HG03064 (cell line): ENCODE measurements at regions not wholly inside any gene's neighbourhood (a gene's known extent, or its start where the extent isn't known, plus 50 kb on each side); places are given as distances from the start of the nearest gene placed in this dataset.
"Not testable (repeated sequence)": the region's sequence is repeated elsewhere in the genome, so short reads cannot be mapped to it uniquely, and the experiment has no call there.

ENCODE experiments used
- ATAC-seq: cut with Tn5 transposase; IDR thresholded peaks from one replicate; pipeline ENCODE4 v1.9.1; 2021; ENCODE audit warnings: low read depth; ENCODE audit not compliant: unreplicated experiment

DNA sequence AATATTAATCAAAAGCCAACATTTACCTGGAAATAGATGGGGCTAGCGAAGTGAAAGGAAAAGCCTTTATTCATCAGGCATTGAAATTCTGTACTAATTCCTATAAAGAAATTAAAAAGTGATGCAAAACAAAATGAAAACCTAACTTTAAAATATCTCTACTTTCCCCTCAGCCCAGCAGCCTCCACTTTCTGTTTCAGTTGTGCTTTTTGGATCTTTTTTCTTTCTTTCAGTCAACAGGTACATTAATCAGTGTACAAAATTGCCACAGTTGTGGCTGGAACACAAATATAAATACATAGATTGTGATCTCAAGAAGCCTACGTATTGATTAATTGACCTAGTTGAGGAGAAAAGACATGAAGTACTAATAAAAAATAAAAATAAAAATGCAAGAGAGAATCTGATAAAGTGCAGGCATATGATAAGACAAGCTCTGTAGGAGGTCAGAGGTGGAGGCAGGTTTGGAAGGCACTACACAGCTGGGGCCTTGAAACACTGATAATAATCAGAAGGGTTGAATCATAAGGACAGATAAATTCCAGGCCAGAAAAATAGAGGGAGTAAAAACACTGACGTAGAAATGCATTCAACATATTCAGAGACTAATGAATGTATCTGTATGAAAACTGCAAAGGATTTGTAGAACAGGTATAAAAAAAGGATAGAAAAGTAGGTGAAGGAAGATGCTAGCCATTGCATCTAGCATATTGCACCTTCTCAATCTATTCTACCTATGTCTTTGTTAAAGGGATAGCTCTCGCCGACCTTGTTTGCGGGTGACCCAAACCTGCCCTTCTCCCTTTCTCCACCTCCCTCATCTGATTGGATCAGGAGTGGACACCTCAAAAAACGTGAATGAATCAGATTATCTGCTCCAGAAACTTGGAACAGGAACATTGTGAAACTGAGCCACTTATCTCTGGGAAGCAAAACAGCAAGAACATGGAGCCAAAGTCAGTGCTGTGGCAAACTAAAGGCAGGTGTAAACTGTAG, 607.8 kb upstream of the ADGRL2 start:
- no peak for ATAC-seq

DNA sequence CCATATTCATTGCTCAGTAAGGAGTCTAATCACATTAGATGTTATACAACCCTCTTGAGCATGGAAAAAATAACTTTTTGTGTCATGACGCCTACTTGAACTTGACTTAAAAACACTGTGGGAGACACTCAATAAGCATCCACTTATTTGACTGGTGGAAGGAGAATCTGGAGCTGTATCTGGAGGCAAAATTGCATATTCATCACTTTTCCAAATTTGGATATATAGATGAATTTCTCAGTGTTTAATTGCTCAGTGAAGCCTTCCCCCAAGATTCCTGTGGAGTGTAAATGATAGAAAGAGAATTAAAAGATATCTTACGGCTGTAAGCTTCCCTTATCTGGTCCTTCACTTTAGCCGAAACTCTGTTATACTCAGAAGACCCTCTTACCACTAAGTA, 610.7 kb upstream of the ADGRL2 start:
- ATAC-seq, result no peak

DNA sequence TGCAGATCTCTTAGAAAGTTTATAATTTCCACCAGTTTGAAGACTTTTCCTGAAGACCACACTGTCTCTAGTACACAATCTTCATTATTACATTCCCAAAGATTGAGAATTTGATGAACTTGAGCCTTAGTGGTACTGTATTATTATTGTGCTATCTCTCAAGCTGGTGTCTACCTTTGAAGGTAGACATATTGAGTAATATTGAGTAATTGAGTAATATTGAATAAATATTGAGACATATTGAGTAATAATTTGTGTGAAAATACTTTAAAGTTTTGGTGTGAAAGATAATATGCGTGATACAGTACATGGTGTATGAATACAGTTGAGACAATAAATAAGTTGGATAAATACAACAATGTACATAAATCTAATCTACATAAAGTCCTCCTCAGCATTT, 613.1 kb upstream of the ADGRL2 start:
- no peak for ATAC-seq

GRCh38 chr1:81186261-81186660, 614.5 kb upstream of the ADGRL2 start:
- ATAC-seq, result no peak

DNA sequence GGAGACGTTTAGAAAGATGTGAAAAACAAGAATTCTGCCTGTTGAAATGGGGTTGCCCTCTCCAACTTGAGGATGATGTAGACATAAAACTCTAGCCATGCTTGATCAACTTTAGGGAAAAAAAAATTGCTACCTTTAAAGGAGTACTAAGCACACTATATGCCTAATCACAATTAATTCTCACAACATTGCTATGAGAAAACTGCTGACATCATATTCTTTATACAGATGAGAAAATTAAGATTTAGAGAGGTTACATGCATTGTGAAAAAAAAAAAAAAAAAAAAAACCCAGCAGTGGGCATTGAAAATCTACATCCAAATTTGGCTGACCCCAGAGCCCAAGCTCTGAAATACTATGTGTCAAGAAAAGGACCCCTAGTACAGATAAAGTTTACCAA, 617.2 kb upstream of the ADGRL2 start:
- no peak for ATAC-seq

DNA sequence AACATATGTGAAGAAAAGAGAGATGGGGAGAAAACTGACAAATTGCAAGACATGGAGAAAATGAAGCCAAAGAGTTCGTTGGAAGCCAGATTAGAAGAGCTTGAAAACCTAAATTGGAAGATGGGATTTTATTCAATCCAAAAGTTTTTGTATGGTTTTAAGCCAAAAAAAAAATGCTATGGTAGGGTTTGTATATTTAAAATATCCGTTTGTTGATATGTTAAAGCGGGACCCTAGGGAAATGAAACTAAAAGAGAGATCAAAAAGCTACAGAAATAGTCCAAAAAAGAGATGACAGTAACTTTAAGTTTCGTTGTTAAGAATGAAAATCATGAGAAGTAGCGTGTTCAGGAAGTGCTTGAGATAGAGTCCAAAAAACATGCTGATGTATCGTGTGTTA, 617.7 kb upstream of the ADGRL2 start:
- ATAC-seq, result no peak

DNA sequence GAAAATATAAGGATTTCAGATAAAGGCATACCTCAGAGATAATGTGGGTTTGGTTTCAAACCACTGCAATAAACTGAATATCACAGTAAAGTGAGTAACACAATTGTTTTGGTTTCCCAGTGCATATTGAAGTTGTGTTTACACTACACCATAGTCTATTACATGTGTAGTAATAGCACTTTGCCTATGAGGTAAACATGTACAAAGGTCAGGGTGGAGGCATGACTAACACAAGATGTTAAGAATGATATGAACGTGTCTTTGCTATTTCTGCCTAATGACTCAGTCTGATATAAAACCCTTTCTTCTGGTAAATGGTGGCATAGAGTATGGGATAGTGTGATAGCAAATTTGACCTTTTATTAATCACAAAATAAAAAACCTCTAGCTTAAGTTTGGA, 621.5 kb upstream of the ADGRL2 start:
- no peak for ATAC-seq

DNA sequence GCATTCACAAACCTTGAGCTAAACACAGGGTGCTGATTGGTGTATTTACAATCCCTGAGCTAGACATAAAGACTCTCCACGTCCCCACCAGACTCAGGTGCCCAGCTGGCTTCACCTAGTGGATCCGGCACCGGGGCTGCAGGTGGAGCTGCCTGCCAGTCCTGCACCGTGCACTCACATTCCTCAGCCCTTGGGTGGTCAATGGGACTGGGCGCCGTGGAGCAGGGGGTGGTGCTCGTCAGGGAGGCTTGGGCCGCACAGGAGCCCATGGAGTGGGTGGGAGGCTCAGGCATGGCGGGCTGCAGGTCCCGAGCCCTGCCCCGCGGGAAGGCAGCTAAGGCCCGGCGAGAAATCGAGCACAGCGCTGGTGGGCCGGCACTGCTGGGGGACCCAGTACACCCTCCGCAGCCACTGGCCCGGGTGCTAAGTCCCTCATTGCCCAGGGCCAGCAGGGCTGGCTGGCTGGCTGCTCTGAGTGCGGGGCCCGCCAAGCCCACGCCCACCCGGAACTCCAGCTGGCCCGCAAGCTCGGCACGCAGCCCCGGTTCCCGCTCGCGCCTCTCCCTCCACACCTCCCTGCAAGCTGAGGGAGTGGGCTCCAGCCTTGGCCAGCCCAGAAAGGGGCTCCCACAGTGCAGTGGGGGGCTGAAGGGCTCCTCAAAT, 622.2 kb upstream of the ADGRL2 start:
- ATAC-seq, result not testable (repeated sequence)

GRCh38 chr1:81174811-81175476, 625.8 kb upstream of the ADGRL2 start:
- no peak for ATAC-seq

DNA sequence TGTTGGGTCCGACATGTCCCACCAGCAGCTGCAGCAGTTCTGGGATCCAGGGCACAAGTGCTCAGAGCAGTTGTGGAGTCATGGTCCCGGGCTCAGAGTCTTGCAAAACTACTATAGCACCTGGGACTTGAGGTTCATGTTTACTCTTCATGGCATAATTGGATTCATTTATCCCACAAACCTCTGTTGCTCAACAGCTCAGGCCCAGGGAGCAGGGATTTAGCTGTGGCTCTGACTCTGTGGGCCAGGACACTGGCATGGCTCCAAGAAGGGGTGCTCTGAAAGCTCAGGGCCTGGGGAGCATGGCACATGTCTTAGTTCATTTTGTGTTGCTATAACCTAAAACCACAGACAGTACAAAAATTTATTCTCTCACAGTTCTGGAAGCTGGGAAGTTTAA, 626.7 kb upstream of the ADGRL2 start:
- ATAC-seq, result no peak

- ATAC-seq, result no peak
These were observed 628.3 kb upstream of the ADGRL2 start for GRCh38 chr1:81172483-81172882.

DNA sequence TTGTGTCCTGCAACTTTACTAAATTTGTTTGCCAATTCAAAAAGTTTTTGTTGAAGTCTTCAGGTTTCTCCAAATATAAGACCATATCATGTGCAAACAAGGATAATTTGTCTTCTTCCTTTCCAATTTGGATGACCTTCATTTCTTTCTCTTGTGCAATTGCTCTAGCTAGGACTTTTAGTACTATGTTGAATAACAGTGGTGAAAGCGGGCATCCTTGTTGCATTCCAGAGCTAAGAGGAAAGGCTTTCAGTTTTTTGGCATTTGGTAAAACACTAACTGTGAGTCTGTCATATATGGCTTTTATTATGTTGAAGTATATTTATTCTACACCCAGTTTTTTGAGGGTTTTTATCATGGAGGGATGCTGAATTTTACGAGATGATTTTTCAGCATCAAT, 630.0 kb upstream of the ADGRL2 start:
- no peak for ATAC-seq

DNA sequence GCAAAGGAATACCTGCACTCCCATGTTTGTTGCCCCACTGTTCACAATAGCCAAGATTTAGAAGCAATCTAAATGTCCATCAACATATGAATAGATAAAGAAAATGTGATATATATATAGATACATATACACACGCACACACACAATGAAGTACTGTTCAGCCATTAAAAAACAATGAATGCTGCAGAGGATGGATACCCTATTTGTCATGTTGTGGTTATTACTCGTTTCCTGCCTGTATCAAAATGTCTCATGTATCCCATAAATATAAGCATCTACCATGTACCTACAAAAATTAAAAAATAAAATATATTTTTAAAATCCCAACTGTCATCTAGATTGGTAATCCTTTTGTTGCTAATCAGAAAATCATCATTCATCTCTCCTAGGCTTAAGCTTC, 634.8 kb upstream of the ADGRL2 start:
- no peak for ATAC-seq

- no peak for ATAC-seq
These were observed 640.0 kb upstream of the ADGRL2 start for GRCh38 chr1:81160696-81161095.

DNA sequence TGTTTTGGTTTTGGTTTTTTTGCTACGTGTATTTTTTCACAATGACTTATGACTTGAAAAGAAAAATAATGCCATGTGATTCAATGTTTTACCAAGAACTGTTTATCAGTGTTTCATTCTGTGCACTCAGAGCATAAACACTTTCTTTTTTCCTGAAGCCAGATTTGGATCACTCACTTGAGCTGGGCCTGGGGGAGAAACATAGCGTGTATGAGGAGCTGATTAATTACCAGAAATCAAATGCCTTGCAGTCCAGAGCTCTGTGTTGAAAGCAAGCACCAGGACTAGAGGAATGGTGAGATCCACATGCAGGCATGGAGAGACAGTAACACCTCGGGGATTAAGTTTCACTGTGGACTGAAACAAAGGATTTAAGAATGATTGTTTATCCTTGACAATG, 642.1 kb upstream of the ADGRL2 start:
- ATAC-seq, result no peak

DNA sequence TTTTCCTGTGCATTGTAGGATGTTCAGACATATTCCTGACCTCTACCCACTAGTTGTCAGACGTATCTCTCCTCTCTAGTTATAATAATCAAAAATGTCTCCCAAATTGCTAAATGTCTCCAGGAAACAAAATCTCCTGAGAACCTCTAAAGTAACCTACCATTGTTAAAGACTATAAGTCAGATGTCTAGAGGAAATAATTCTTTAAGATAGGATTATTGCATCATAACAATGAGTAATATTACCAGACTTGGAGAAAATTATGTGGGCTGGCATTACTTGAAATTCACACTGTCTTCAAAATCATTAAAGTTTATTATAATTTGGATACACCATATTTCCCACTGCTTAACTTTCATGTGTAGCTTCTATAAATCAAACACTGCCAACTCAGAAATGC, 643.0 kb upstream of the ADGRL2 start:
- no peak for ATAC-seq

DNA sequence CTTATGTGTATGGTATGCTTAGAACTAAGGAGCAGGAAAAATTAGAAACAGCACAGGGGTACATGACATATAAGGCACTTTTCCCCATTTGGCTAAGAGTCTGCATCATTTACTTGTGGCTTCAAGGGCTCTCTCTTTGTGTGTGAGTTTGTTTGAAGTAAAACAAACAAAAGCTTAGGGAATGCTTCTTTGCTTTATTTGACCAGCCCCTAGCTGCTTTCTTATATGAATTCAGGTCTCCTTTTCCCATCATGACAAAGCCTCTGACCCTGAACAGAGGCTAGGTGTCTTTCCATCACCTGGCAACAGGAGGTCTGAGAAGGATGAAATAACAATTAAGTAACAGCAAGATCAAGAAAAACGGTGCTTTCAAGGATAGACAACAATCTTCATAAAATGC, 643.8 kb upstream of the ADGRL2 start:
- ATAC-seq, result no peak

DNA sequence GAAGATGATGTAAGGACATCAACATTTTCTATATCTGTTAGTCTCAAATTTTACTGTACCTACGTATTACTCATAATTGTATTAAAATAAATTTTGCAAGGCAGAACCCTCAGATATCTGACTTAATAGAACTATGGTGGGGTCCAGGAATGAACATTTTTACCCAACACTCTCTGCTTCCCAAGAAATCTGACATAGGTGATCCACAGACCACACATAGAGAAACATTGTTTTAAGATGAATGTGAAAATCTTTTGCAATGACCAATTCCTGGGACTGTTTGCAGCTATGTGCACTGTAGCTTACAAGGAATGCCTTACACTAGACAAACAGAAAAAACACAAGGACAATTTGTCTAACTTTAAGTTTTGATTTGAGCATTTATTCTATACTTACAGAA, 645.6 kb upstream of the ADGRL2 start:
- no peak for ATAC-seq

- ATAC-seq, result no peak
These were observed 649.5 kb upstream of the ADGRL2 start for GRCh38 chr1:81151206-81151605.

DNA sequence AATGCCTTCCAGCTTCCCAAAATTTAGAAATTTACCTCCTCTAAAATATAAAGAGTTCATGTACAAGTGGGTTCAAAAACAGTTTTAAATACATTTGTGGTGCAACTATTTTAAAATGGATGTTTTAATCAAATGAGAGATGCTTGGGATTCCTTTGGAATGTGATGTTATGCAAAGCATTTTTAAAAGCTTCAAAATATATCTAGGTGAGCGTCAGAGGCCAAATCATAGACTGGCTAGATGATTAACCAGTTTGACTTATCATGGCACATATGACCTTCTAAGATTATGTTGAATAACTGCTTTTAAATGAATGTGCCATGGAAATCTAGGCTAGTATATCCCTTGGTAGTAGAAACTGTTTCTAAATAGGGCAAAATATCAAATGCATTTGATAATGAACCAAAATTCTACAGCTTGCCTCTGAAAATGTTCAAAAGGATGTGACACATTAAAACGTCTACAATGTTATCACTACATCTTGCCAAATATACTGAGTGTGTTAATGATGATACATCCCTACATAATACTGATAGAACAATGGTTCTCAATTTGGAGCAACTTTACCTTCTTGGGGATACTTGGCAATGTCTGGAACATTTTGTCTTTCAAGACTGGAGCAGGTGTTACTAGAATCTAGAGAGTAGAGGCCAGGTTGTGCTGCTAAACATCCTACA, 650.9 kb upstream of the ADGRL2 start:
- ATAC-seq, result no peak
